HG03135 (cell line): ENCODE measurements at regions not wholly inside any gene's neighbourhood (a gene's known extent, or its start where the extent isn't known, plus 50 kb on each side); places are given as distances from the start of the nearest gene placed in this dataset.
"Not testable (repeated sequence)": the region's sequence is repeated elsewhere in the genome, so short reads cannot be mapped to it uniquely, and the experiment has no call there.

Experiments used
- ATAC-seq: cut with Tn5 transposase; IDR thresholded peaks from one replicate; pipeline ENCODE4 v1.9.1; 2021; ENCODE audit warnings: mild to moderate bottlenecking, moderate library complexity; ENCODE audit not compliant: unreplicated experiment

GRCh38 chr10:90229486-90229885 lies 528.1 kb downstream of the KIF20B start:
- ATAC-seq = no peak

GRCh38 chr10:90233805-90234204 lies 532.4 kb downstream of the KIF20B start:
- ATAC-seq = not testable (repeated sequence)

- no peak for ATAC-seq
Observed at GRCh38 chr10:90245623-90246022, 544.2 kb downstream of the KIF20B start.

- ATAC-seq = not testable (repeated sequence)
Observed at GRCh38 chr10:90250784-90251183, 549.4 kb downstream of the KIF20B start.

- no peak for ATAC-seq
Observed at GRCh38 chr10:90269699-90270098, 568.3 kb downstream of the KIF20B start.

GRCh38 chr10:90274721-90275468 lies 573.5 kb downstream of the KIF20B start:
- no peak for ATAC-seq

- ATAC-seq = no peak
Observed at GRCh38 chr10:90276894-90277475, 575.6 kb downstream of the KIF20B start.

- ATAC-seq = no peak
Observed at GRCh38 chr10:90286406-90286805, 571.4 kb downstream of the HTR7 start.

- no peak for ATAC-seq
Observed at GRCh38 chr10:90286941-90287340, 570.9 kb downstream of the HTR7 start.

GRCh38 chr10:90288391-90288933 lies 569.4 kb downstream of the HTR7 start:
- no peak for ATAC-seq

- no peak for ATAC-seq
Observed at GRCh38 chr10:90289037-90289436, 568.8 kb downstream of the HTR7 start.

- no peak for ATAC-seq
Observed at GRCh38 chr10:90293616-90294015, 564.2 kb downstream of the HTR7 start.

GRCh38 chr10:90294821-90295540 lies 562.9 kb downstream of the HTR7 start:
- not testable (repeated sequence) for ATAC-seq

- ATAC-seq = not testable (repeated sequence)
Observed at GRCh38 chr10:90302031-90302430, 555.8 kb downstream of the HTR7 start.

GRCh38 chr10:90302758-90303481 lies 554.9 kb downstream of the HTR7 start:
- ATAC-seq = no peak

GRCh38 chr10:90304533-90304932 lies 553.3 kb downstream of the HTR7 start:
- no peak for ATAC-seq

GRCh38 chr10:90306187-90306586 lies 551.7 kb downstream of the HTR7 start:
- ATAC-seq = no peak

GRCh38 chr10:90308223-90308622 lies 549.6 kb downstream of the HTR7 start:
- no peak for ATAC-seq

GRCh38 chr10:90313576-90314325 lies 544.1 kb downstream of the HTR7 start:
- ATAC-seq = no peak

GRCh38 chr10:90314718-90315117 lies 543.1 kb downstream of the HTR7 start:
- ATAC-seq = no peak
